IMR-90 (cell line): ENCODE measurements at regions not wholly inside any gene's neighbourhood (a gene's known extent, or its start where the extent isn't known, plus 50 kb on each side); places are given as distances from the start of the nearest gene placed in this dataset.
"Not testable (repeated sequence)": the region's sequence is repeated elsewhere in the genome, so short reads cannot be mapped to it uniquely, and the experiment has no call there.

ENCODE experiments used
- ATAC-seq: fragments of 200-7000 bp; cut with Tn5 transposase; 2 replicates; pipeline ENCODE4 v1.9.1; 2020; ENCODE audit warnings: low read depth, mild to moderate bottlenecking, moderate library complexity
- BruUV-seq: library from RNA; stranded (reverse); fragments of 400-500 nt; replicated peaks from 2 replicates; lab custom pipeline; 2021; lab: Mats Ljungman, UMichigan
- CTCF ChIA-PET: fragments of 300-600 bp; formaldehyde crosslinking; extraction: SDS; loops from one replicate; lab custom pipeline; 2021; ENCODE audit warnings: antibody characterized with exemption; lab: Yijun Ruan, JAX
- POLR2A ChIA-PET: fragments of 300-600 bp; sonication (Branson Sonifier 250); formaldehyde crosslinking; loops from one replicate; lab custom pipeline; 2022; ENCODE audit warnings: antibody characterized with exemption; ENCODE audit not compliant: unreplicated experiment; lab: Charles Lee
- DNase-seq: peaks from one replicate; pipeline ENCODE4 v3.0.0; 2013
- H2AFZ ChIP-seq: replicated peaks from 2 replicates; pipeline ENCODE3; 2013; ENCODE audit warnings: low read length, mild to moderate bottlenecking; ENCODE audit not compliant: poor library complexity
- H2AK5ac ChIP-seq: 2 replicates; pipeline ENCODE4 v1.6.1; 2013; ENCODE audit warnings: low read depth, low read length, inconsistent platforms
- H2AK9ac ChIP-seq: replicated peaks from 2 replicates; pipeline ENCODE3; 2013; ENCODE audit warnings: mild to moderate bottlenecking, low read depth, low read length, moderate library complexity; ENCODE audit not compliant: poor library complexity
- H2BK120ac ChIP-seq: 2 replicates; pipeline ENCODE4 v1.6.1; 2013; ENCODE audit warnings: low read depth, low read length, inconsistent platforms
- H2BK15ac ChIP-seq: 3 replicates; pipeline ENCODE4 v1.6.1; 2013; ENCODE audit warnings: low read depth, low read length, inconsistent platforms
- H2BK20ac ChIP-seq: 2 replicates; pipeline ENCODE4 v1.6.1; 2013; ENCODE audit warnings: low read depth, mild to moderate bottlenecking, inconsistent platforms, low read length, moderate library complexity
- H2BK5ac ChIP-seq: 2 replicates; pipeline ENCODE4 v1.6.1; 2013; ENCODE audit warnings: mild to moderate bottlenecking, low read depth, low read length, inconsistent platforms; ENCODE audit not compliant: poor library complexity, severe bottlenecking
- H3K14ac ChIP-seq: replicated peaks from 2 replicates; pipeline ENCODE4 v1.6.1; 2013; ENCODE audit warnings: low read depth, low read length, inconsistent platforms
- H3K18ac ChIP-seq: 2 replicates; pipeline ENCODE4 v1.6.1; 2013; ENCODE audit warnings: low read depth, low read length, control low read depth
- H3K23ac ChIP-seq: 2 replicates; pipeline ENCODE4 v1.6.1; 2013; ENCODE audit warnings: low read depth, low read length, inconsistent platforms
- H3K27ac ChIP-seq: 2 replicates; pipeline ENCODE4 v1.5.1; 2013; ENCODE audit warnings: mild to moderate bottlenecking, control low read depth, low read length; ENCODE audit not compliant: insufficient read depth
- H3K27me3 ChIP-seq: 2 replicates; pipeline ENCODE4 v1.6.1; 2013; ENCODE audit warnings: low read length; ENCODE audit not compliant: control insufficient read depth, insufficient read depth
- H3K36me3 ChIP-seq: 2 replicates; pipeline ENCODE4 v1.6.1; 2013; ENCODE audit warnings: low read length, mixed read lengths; ENCODE audit not compliant: control insufficient read depth, insufficient read depth
- H3K4ac ChIP-seq: 2 replicates; pipeline ENCODE4 v1.6.1; 2013; ENCODE audit warnings: low read depth, low read length, inconsistent platforms
- H3K4me1 ChIP-seq: 2 replicates; pipeline ENCODE4 v1.6.1; 2013; ENCODE audit warnings: low read length, mixed read lengths; ENCODE audit not compliant: control insufficient read depth, insufficient read depth
- H3K4me2 ChIP-seq: 2 replicates; pipeline ENCODE4 v1.6.1; 2013; ENCODE audit warnings: low read depth, mild to moderate bottlenecking, control low read depth, low read length, moderate library complexity
- H3K4me3 ChIP-seq: 2 replicates; pipeline ENCODE4 v1.5.1; 2013; ENCODE audit warnings: low read depth, mild to moderate bottlenecking, control low read depth, low read length, moderate library complexity; ENCODE audit not compliant: insufficient read depth
- H3K56ac ChIP-seq: 2 replicates; pipeline ENCODE4 v1.6.1; 2013; ENCODE audit warnings: low read length, inconsistent platforms; ENCODE audit not compliant: insufficient read depth; ENCODE audit errors: extremely low read depth
- H3K79me1 ChIP-seq, 2 experiments: 2 replicates each; pipeline ENCODE4 v1.6.1; 2013; ENCODE audit warnings: low read length in 2 of 2, inconsistent platforms in 1 of 2, low read depth in 1 of 2
- H3K9ac ChIP-seq: 2 replicates; pipeline ENCODE4 v1.6.1; 2013; ENCODE audit warnings: low read depth, low read length, control low read depth
- H3K9me1 ChIP-seq: 2 replicates; pipeline ENCODE4 v1.6.1; 2013; ENCODE audit warnings: low read length, inconsistent platforms; ENCODE audit not compliant: insufficient read depth
- H3K9me3 ChIP-seq: 2 replicates; pipeline ENCODE4 v1.6.1; 2013; ENCODE audit warnings: low read length; ENCODE audit not compliant: control insufficient read depth, insufficient read depth
- H4K20me1 ChIP-seq: 2 replicates; pipeline ENCODE4 v1.6.1; 2013; ENCODE audit warnings: low read length, inconsistent platforms; ENCODE audit not compliant: insufficient read depth
- H4K5ac ChIP-seq: 2 replicates; pipeline ENCODE4 v1.6.1; 2013; ENCODE audit warnings: mild to moderate bottlenecking, low read depth, low read length, control low read depth
- H4K8ac ChIP-seq, 2 experiments: 2 replicates each; pipeline ENCODE4 v1.6.1; 2013; ENCODE audit warnings: low read depth in 2 of 2, low read length in 2 of 2, control low read depth in 1 of 2, inconsistent platforms in 1 of 2
- H4K91ac ChIP-seq: 2 replicates; pipeline ENCODE4 v1.6.1; 2013; ENCODE audit warnings: low read depth, low read length, inconsistent platforms; ENCODE audit not compliant: insufficient read depth
- CHD1 ChIP-seq: IDR thresholded peaks from 2 replicates; pipeline ENCODE4 v1.6.1; 2012; ENCODE audit warnings: low read depth, low read length, improper control_type of control experiment
- FOS ChIP-seq: fragments of 150-350 bp; IDR thresholded peaks from 2 replicates; pipeline ENCODE4 v1.6.1; 2016; ENCODE audit warnings: low read depth, low read length
- MXI1 ChIP-seq: IDR thresholded peaks from 2 replicates; pipeline ENCODE4 v1.6.1; 2012; ENCODE audit warnings: low read depth, mild to moderate bottlenecking, low read length, moderate library complexity, borderline replicate concordance
- POLR2A ChIP-seq: IDR thresholded peaks from 2 replicates; pipeline ENCODE4 v1.6.1; 2012; ENCODE audit warnings: mild to moderate bottlenecking, low read depth, low read length
- WGBS, 2 experiments: methylation state at CpG; one replicate each; pipeline versions ENCODE4 v1.1.5 to v1.1.7; 2013; ENCODE audit warnings: missing lambda C conversion rate in 2 of 2; ENCODE audit not compliant: insufficient read length in 1 of 2; ENCODE audit errors: extremely low coverage in 2 of 2; 5-methylcytosine and 5-hydroxymethylcytosine counted together
- dilution Hi-C: fragments of 300-500 bp; cut with HindIII; formaldehyde crosslinking; loops from one replicate; pipeline ENCODE4 v1.14.3; 2018; ENCODE audit warnings: low sequenced_read_pairs; ENCODE audit not compliant: unreplicated experiment
- in situ Hi-C: fragments of 300-500 bp; cut with MboI; formaldehyde crosslinking; loops from 3 replicates; pipeline ENCODE4 v1.14.3; 2019; ENCODE audit warnings: low sequenced_read_pairs, inconsistent platforms, mixed read lengths
- intact Hi-C: fragments of 100-400 bp; cut with micrococcal nuclease; formaldehyde crosslinking; loops from 2 replicates; pipeline ENCODE4 v1.10.0; 2022

- Histone ChIP-seq H3K79me1 (no peaks in the 10 kb centered on the region), H3K14ac (no peak overlapping the region), H3K36me3 (no peaks in the 10 kb centered on the region), H4K91ac (no peak overlapping the region), H3K9me3 (peaks cover 6% of the 10 kb centered on the region; the same call in 1 of the 2 replicates), H3K18ac (no peak overlapping the region), H3K9me1 (no peaks in the 10 kb centered on the region), H4K20me1 (no peaks in the 10 kb centered on the region), H4K8ac (no peak overlapping the region), H2AFZ (no peak overlapping the region), H3K4ac (no peak overlapping the region), H3K27ac (no peak overlapping the region), H3K9ac (no peak overlapping the region), H3K27me3 (no peaks in the 10 kb centered on the region), H2BK20ac (no peak overlapping the region), H2BK120ac (no peak overlapping the region), H3K23ac (no peak overlapping the region), H3K4me3 (no peak overlapping the region), H3K56ac (no peak overlapping the region), H4K5ac (no peak overlapping the region), H3K4me1 (no peaks in the 10 kb centered on the region), H2AK5ac (no peak overlapping the region), H2AK9ac (no peak overlapping the region), H2BK15ac (no peak overlapping the region), H2BK5ac (no peak overlapping the region), H3K4me2 (no peak overlapping the region)
- BruUV-seq = no TSS peak
- dilution Hi-C loops (no loop called here), intact Hi-C loops (no loop called here), in situ Hi-C loops (no loop called here)
- WGBS, 2 experiments = no CpG with 5 or more reads among the region's 5 CpGs
- POLR2A ChIA-PET = no interaction called here
- CTCF ChIA-PET = no interaction called here
- TF ChIP-seq CHD1 (no peak), POLR2A (no peak), MXI1 (no peak), FOS (no peak)
- DNase-seq = no peak
- no peak for ATAC-seq
Measured at GRCh38 chr19:27709496-27709895, 1503.5 kb downstream of the UQCRFS1 start.

- H2BK15ac ChIP-seq, H3K79me1 ChIP-seq, H3K4me2 ChIP-seq, H3K23ac ChIP-seq, POLR2A ChIA-PET, H2BK20ac ChIP-seq, BruUV-seq, H3K4ac ChIP-seq, H3K56ac ChIP-seq, ATAC-seq, H4K20me1 ChIP-seq, H3K27ac ChIP-seq, H2BK5ac ChIP-seq, DNase-seq, H2AK9ac ChIP-seq, H3K9me3 ChIP-seq, H3K9me1 ChIP-seq, H3K27me3 ChIP-seq, H2BK120ac ChIP-seq, dilution Hi-C loops, H2AFZ ChIP-seq, H4K91ac ChIP-seq, in situ Hi-C loops, H3K14ac ChIP-seq, H3K36me3 ChIP-seq, H3K18ac ChIP-seq, intact Hi-C loops, H3K4me1 ChIP-seq, H3K9ac ChIP-seq, H2AK5ac ChIP-seq, CTCF ChIA-PET, H4K5ac ChIP-seq, H4K8ac ChIP-seq, H3K4me3 ChIP-seq: not testable (repeated sequence)
- WGBS, 2 experiments = no CpG with 5 or more reads among the region's 6 CpGs
Measured at GRCh38 chr19:27708986-27709385, 1504.0 kb downstream of the UQCRFS1 start.
